ENCODE measurements at regions not wholly inside any gene's neighbourhood (a gene's known extent, or its start where the extent isn't known, plus 50 kb on each side); places are given as distances from the start of the nearest gene placed in this dataset.

- TF ChIP-seq CTCF (IDR thresholded peaks at IDR 0.05; ENCODE audit: low read depth, low read length, poor library complexity, severe bottlenecking) (no peak), EZH2phosphoT487 (IDR thresholded peaks at IDR 0.05; ENCODE audit: borderline replicate concordance, low read length) (no peak)
Observed at GRCh38 chr13:24039621-24040475, 120.7 kb upstream of the SPATA13 start.
